SK-N-SH (cell line): ENCODE measurements at regions not wholly inside any gene's neighbourhood (a gene's known extent, or its start where the extent isn't known, plus 50 kb on each side); places are given as distances from the start of the nearest gene placed in this dataset.

Experiments used
- CTCF ChIA-PET: fragments of 300-600, 350-600 bp; formaldehyde crosslinking; extraction: SDS; loops from one replicate; lab custom pipeline; 2021; lab: Yijun Ruan, JAX
- POLR2A ChIA-PET: fragments of 350-600 bp; sonication (Branson Sonifier 250); formaldehyde crosslinking; extraction: SDS; loops from one replicate; lab custom pipeline; 2020; ENCODE audit warnings: antibody characterized with exemption, inconsistent platforms; lab: Yijun Ruan, JAX
- DNase-seq: peaks from one replicate; pipeline ENCODE4 v3.0.0; 2012
- H2AFZ ChIP-seq: fragments of 200-600 bp; sonication (generic); 2 replicates; pipeline ENCODE4 v1.8.1; 2016; ENCODE audit warnings: antibody characterized with exemption, mild to moderate bottlenecking, low read depth
- H3F3A ChIP-seq: fragments of 200-600 bp; sonication (generic); replicated peaks from 2 replicates; pipeline ENCODE3; 2016; ENCODE audit warnings: antibody characterized with exemption, mild to moderate bottlenecking; ENCODE audit not compliant: insufficient read depth
- H3K27ac ChIP-seq, 2 experiments: fragments of 200-500 bp in 1 of 2; fragments of 200-600 bp in 1 of 2; sonication (Bioruptor generic) in 1 of 2; sonication (generic), shearing (Covaris generic) in 1 of 2; 2 replicates each; pipeline versions ENCODE4 v1.5.1 to v1.6.1; 2014 to 2016; ENCODE audit warnings: low read depth in 2 of 2, inconsistent platforms in 1 of 2, low read length in 1 of 2, mild to moderate bottlenecking in 1 of 2, mixed read lengths in 1 of 2
- H3K27me3 ChIP-seq: fragments of 200-600 bp; sonication (generic), shearing (Covaris generic); 2 replicates; pipeline ENCODE4 v1.6.1; 2016; ENCODE audit warnings: mixed run types; ENCODE audit not compliant: insufficient read depth
- H3K36me3 ChIP-seq, 2 experiments: fragments of 200-500 bp in 1 of 2; fragments of 200-600 bp in 1 of 2; sonication (Bioruptor generic) in 1 of 2; sonication (generic) in 1 of 2; replicated peaks in 1 of 2; 2 replicates each; pipeline versions ENCODE3 to v1.5.1; 2014 to 2016; ENCODE audit warnings: low read length in 1 of 2, mild to moderate bottlenecking in 1 of 2; ENCODE audit not compliant: insufficient read depth in 2 of 2, control insufficient read depth in 1 of 2
- H3K4me1 ChIP-seq, 2 experiments: fragments of 200-500 bp in 1 of 2; fragments of 200-600 bp in 1 of 2; sonication (Bioruptor generic) in 1 of 2; sonication (generic), shearing (Covaris generic) in 1 of 2; 2 replicates each; pipeline versions ENCODE4 v1.5.1 to v1.6.1; 2014 to 2016; ENCODE audit warnings: low read depth in 1 of 2, low read length in 1 of 2, mixed run types in 1 of 2; ENCODE audit not compliant: insufficient read depth in 2 of 2, control insufficient read depth in 1 of 2
- H3K4me2 ChIP-seq: fragments of 200-600 bp; sonication (generic), shearing (Covaris generic); 2 replicates; pipeline ENCODE4 v1.6.1; 2017; ENCODE audit warnings: mixed run types
- H3K4me3 ChIP-seq, 2 experiments: fragments of 200-500 bp in 1 of 2; fragments of 200-600 bp in 1 of 2; sonication (Bioruptor generic) in 1 of 2; sonication (generic), shearing (Covaris generic) in 1 of 2; 2 replicates each; pipeline versions ENCODE4 v1.5.1 to v1.8.1; 2014 to 2016; ENCODE audit warnings: low read depth in 2 of 2, inconsistent platforms in 1 of 2, low read length in 1 of 2, mild to moderate bottlenecking in 1 of 2, mixed read lengths in 1 of 2, moderate library complexity in 1 of 2
- H3K79me2 ChIP-seq: fragments of 200-600 bp; sonication (generic); 2 replicates; pipeline ENCODE4 v1.8.1; 2017; ENCODE audit warnings: mild to moderate bottlenecking; ENCODE audit not compliant: insufficient read depth
- H3K9ac ChIP-seq: fragments of 200-600 bp; sonication (generic); 2 replicates; pipeline ENCODE4 v1.6.1; 2017; ENCODE audit warnings: mixed run types
- H3K9me2 ChIP-seq: fragments of 200-600 bp; sonication (generic); 2 replicates; pipeline ENCODE4 v1.6.1; 2017; ENCODE audit warnings: mixed run types
- H3K9me3 ChIP-seq: fragments of 200-600 bp; sonication (generic); 2 replicates; pipeline ENCODE4 v1.6.1; 2017; ENCODE audit warnings: mixed run types, mild to moderate bottlenecking, moderate library complexity
- H4K20me1 ChIP-seq: fragments of 200-600 bp; sonication (generic); 2 replicates; pipeline ENCODE4 v1.6.1; 2017; ENCODE audit warnings: mild to moderate bottlenecking, mixed run types; ENCODE audit not compliant: insufficient read depth
- CHD2 ChIP-seq: fragments of 150-350 bp; IDR thresholded peaks from 2 replicates; pipeline ENCODE4 v1.6.1; 2018; ENCODE audit warnings: low read length; ENCODE audit not compliant: partially characterized antibody
- IRF3 ChIP-seq: fragments of 150-350 bp; IDR thresholded peaks from 2 replicates; pipeline ENCODE4 v1.6.1; 2016; ENCODE audit warnings: mild to moderate bottlenecking, low read depth, low read length
- POLR2AphosphoS5 ChIP-seq: IDR thresholded peaks from 2 replicates; pipeline ENCODE4 v1.6.1; 2012; ENCODE audit warnings: low read depth, low read length
- SIN3A ChIP-seq: IDR thresholded peaks from 2 replicates; pipeline ENCODE4 v1.6.1; 2012; ENCODE audit warnings: low read depth, mild to moderate bottlenecking, low read length, moderate library complexity, borderline replicate concordance
- TAF1 ChIP-seq: IDR thresholded peaks from 2 replicates; pipeline ENCODE4 v1.6.1; 2012; ENCODE audit warnings: low read depth, mild to moderate bottlenecking, low read length, moderate library complexity, borderline replicate concordance
- TEAD4 ChIP-seq: IDR thresholded peaks from 2 replicates; pipeline ENCODE4 v1.4.0; 2012; ENCODE audit warnings: mild to moderate bottlenecking, borderline replicate concordance; ENCODE audit not compliant: insufficient read depth
- YY1 ChIP-seq: IDR thresholded peaks from 2 replicates; pipeline ENCODE4 v1.4.0; 2012; ENCODE audit warnings: low read depth, mild to moderate bottlenecking
- WGBS: methylation state at CpG from one replicate; pipeline ENCODE4 v1.1.6; 2017; ENCODE audit warnings: low lambda C conversion rate; 5-methylcytosine and 5-hydroxymethylcytosine counted together

GRCh38 chr20:12020846-12021245 is 103.2 kb downstream of the BTBD3 start:
- Histone ChIP-seq H3K4me1 (no peaks in the 10 kb centered on the region), H4K20me1 (no peaks in the 10 kb centered on the region), H3K9me2 (no peaks in the 10 kb centered on the region), H3K9ac (no peak overlapping the region), H3F3A (no peaks in the 10 kb centered on the region), H3K27ac (no peak overlapping the region), H3K4me2 (no peak overlapping the region), H3K27me3 (no peaks in the 10 kb centered on the region), H3K36me3 (no peaks in the 10 kb centered on the region), H3K79me2 (no peaks in the 10 kb centered on the region)
- DNase-seq = no peak
- TF ChIP-seq SIN3A = no peak
- no peak for TF ChIP-seq TEAD4
- no peak for TF ChIP-seq IRF3
- TF ChIP-seq POLR2AphosphoS5 = no peak
- TF ChIP-seq, all 33 proteins: peak for 0
- Histone ChIP-seq H2AFZ (no peak overlapping the region), H3K4me3 (no peak overlapping the region), H3K9me3 (no peaks in the 10 kb centered on the region)
- POLR2A ChIA-PET = no interaction called here
- CTCF ChIA-PET = interaction anchor here (1.6 kb wide), 1 partner anchor 8 kb away, joined by 5 read pairs; no protein-coding TSS in a partner anchor
- WGBS = 19% methylated on average over 4 of the region's 4 CpGs

- no peak overlapping the region for H3K27ac ChIP-seq
Measured at GRCh38 chr20:12022126-12022525, 104.4 kb downstream of the BTBD3 start.

More at GRCh38 chr20:12022126-12022525, 104.4 kb downstream of the BTBD3 start:
- no peak overlapping the region for H3K4me2 ChIP-seq
- H3K27me3 ChIP-seq = no peaks in the 10 kb centered on the region
- no peaks in the 10 kb centered on the region for H3K79me2 ChIP-seq
- H3K4me1 ChIP-seq = no peaks in the 10 kb centered on the region
- no peaks in the 10 kb centered on the region for H3K9me3 ChIP-seq
- H2AFZ ChIP-seq = no peak overlapping the region
- H3F3A ChIP-seq = no peaks in the 10 kb centered on the region
- no peak for DNase-seq
- no peak overlapping the region for H3K4me3 ChIP-seq
- WGBS = 53% methylated on average over 2 of the region's 2 CpGs
- ChIA-PET POLR2A (no interaction called here), CTCF (interaction anchor here (1.6 kb wide), 1 partner anchor 9 kb away, joined by 5 read pairs; no protein-coding TSS in a partner anchor)
- H3K9ac ChIP-seq = no peak overlapping the region
- H3K9me2 ChIP-seq = no peaks in the 10 kb centered on the region
- no peak for TF ChIP-seq IRF3
- no peak for TF ChIP-seq CHD2
- no peak for TF ChIP-seq YY1
- no peak for TF ChIP-seq TAF1
- H4K20me1 ChIP-seq = no peaks in the 10 kb centered on the region
- no peaks in the 10 kb centered on the region for H3K36me3 ChIP-seq
